ENCODE measurements at regions not wholly inside any gene's neighbourhood (a gene's known extent, or its start where the extent isn't known, plus 50 kb on each side); places are given as distances from the start of the nearest gene placed in this dataset.

GRCh38 chr6:119431799-119432198, 82.2 kb upstream of the MAN1A1 start:
- TF ChIP-seq POLR2A (IDR thresholded peaks at IDR 0.05; ENCODE audit: low read depth, low read length) = no peak
- TF ChIP-seq TAF1 (IDR thresholded peaks at IDR 0.05; ENCODE audit: borderline replicate concordance, low read depth, low read length) = no peak
